CD14-positive monocyte (primary cell): ENCODE measurements at regions not wholly inside any gene's neighbourhood (a gene's known extent, or its start where the extent isn't known, plus 50 kb on each side); places are given as distances from the start of the nearest gene placed in this dataset.

Source experiments
- DNase-seq, 3 donors: peaks; one replicate each; pipeline ENCODE4 v3.0.0-alpha.2; 2011 to 2022
- H2AFZ ChIP-seq: 2 replicates; pipeline ENCODE4 v1.6.0; 2012; ENCODE audit warnings: mild to moderate bottlenecking, low read depth, low read length, inconsistent platforms; ENCODE audit not compliant: insufficient read depth, poor library complexity, severe bottlenecking
- H3K27ac ChIP-seq, 2 donors: 1 replicate in 1 of 2; 2 replicates in 1 of 2; pipeline ENCODE4 v1.5.1; 2012 to 2013; ENCODE audit warnings: low read length in 2 of 2, control low read depth in 1 of 2, inconsistent platforms in 1 of 2, low read depth in 1 of 2, mild to moderate bottlenecking in 1 of 2
- H3K27me3 ChIP-seq, 2 donors: one replicate each; pipeline versions ENCODE4 v1.6.0 to v1.6.1; 2011 to 2013; ENCODE audit warnings: low read length in 2 of 2; ENCODE audit not compliant: control insufficient read depth in 2 of 2, insufficient read depth in 2 of 2
- H3K36me3 ChIP-seq, 2 donors: replicated peaks in 1 of 2; 1 replicate in 1 of 2; 2 replicates in 1 of 2; pipeline versions ENCODE4 v1.5.1 to v1.6.1; 2012 to 2013; ENCODE audit warnings: low read length in 2 of 2, control low read depth in 1 of 2, inconsistent platforms in 1 of 2, mild to moderate bottlenecking in 1 of 2; ENCODE audit not compliant: insufficient read depth in 2 of 2, control insufficient read depth in 1 of 2
- H3K4me1 ChIP-seq, 2 donors: 1 replicate in 1 of 2; 2 replicates in 1 of 2; pipeline versions ENCODE4 v1.5.1 to v1.6.1; 2012 to 2013; ENCODE audit warnings: low read length in 2 of 2, control low read depth in 1 of 2, inconsistent platforms in 1 of 2, mild to moderate bottlenecking in 1 of 2, moderate library complexity in 1 of 2; ENCODE audit not compliant: insufficient read depth in 2 of 2, control insufficient read depth in 1 of 2
- H3K4me2 ChIP-seq: replicated peaks from 2 replicates; pipeline ENCODE3; 2012; ENCODE audit warnings: low read length, moderate library complexity, mild to moderate bottlenecking; ENCODE audit not compliant: poor library complexity, severe bottlenecking; ENCODE audit errors: extremely low read depth
- H3K4me3 ChIP-seq, 3 experiments: fragments of 200-600 bp in 1 of 3; sonication (generic) in 1 of 3; replicated peaks in 1 of 3; 1 replicate in 2 of 3; 2 replicates in 1 of 3; pipeline ENCODE4 v1.5.1; 2011 to 2013; ENCODE audit warnings: low read length in 3 of 3, mild to moderate bottlenecking in 3 of 3, control low read depth in 2 of 3, low read depth in 2 of 3, inconsistent platforms in 1 of 3, moderate library complexity in 1 of 3
- H3K79me2 ChIP-seq: 2 replicates; pipeline ENCODE4 v1.6.0; 2012; ENCODE audit warnings: mild to moderate bottlenecking, control low read depth, inconsistent platforms, low read length, moderate library complexity; ENCODE audit not compliant: insufficient read depth
- H3K9ac ChIP-seq: 2 replicates; pipeline ENCODE4 v1.6.0; 2017; ENCODE audit warnings: low read length, mild to moderate bottlenecking; ENCODE audit not compliant: insufficient read depth, poor library complexity, severe bottlenecking
- H3K9me3 ChIP-seq, 2 donors: replicated peaks in 1 of 2; 1 replicate in 1 of 2; 2 replicates in 1 of 2; pipeline versions ENCODE4 v1.5.1 to v1.6.1; 2012 to 2013; ENCODE audit warnings: low read length in 2 of 2, control low read depth in 1 of 2; ENCODE audit not compliant: control insufficient read depth in 1 of 2, insufficient read depth in 1 of 2
- H4K20me1 ChIP-seq: 2 replicates; pipeline ENCODE4 v1.6.0; 2012; ENCODE audit warnings: mild to moderate bottlenecking, low read length, control low read depth, moderate library complexity; ENCODE audit not compliant: insufficient read depth
- H3K27ac Mint-ChIP-seq, 7 donors: one replicate each; pipeline ENCODE4 v1.8.0; 2020; ENCODE audit warnings: mild to moderate bottlenecking in 7 of 7, mixed read lengths in 7 of 7, moderate library complexity in 6 of 7, inconsistent platforms in 2 of 7
- H3K27me3 Mint-ChIP-seq, 3 donors: one replicate each; pipeline ENCODE4 v1.8.0; 2021 to 2022; ENCODE audit warnings: low read depth in 3 of 3, mild to moderate bottlenecking in 3 of 3, mixed read lengths in 3 of 3, moderate library complexity in 3 of 3, inconsistent platforms in 1 of 3
- H3K36me3 Mint-ChIP-seq, 2 donors: one replicate each; pipeline ENCODE4 v1.8.0; 2020; ENCODE audit warnings: mixed read lengths in 2 of 2, inconsistent platforms in 1 of 2, mild to moderate bottlenecking in 1 of 2
- H3K4me1 Mint-ChIP-seq: one replicate; pipeline ENCODE4 v1.8.0; 2020; ENCODE audit warnings: mild to moderate bottlenecking, mixed read lengths
- H3K4me3 Mint-ChIP-seq, 2 donors: one replicate each; pipeline ENCODE4 v1.8.0; 2020; ENCODE audit warnings: mild to moderate bottlenecking in 2 of 2, mixed read lengths in 2 of 2, moderate library complexity in 1 of 2
- H3K9me3 Mint-ChIP-seq, 7 donors: one replicate each; pipeline ENCODE4 v1.8.0; 2020 to 2022; ENCODE audit warnings: mixed read lengths in 7 of 7, mild to moderate bottlenecking in 6 of 7, moderate library complexity in 6 of 7, inconsistent platforms in 2 of 7
- WGBS: methylation state at CpG from one replicate; pipeline ENCODE4 v1.1.5; 2013; ENCODE audit warnings: missing lambda C conversion rate; ENCODE audit not compliant: insufficient coverage; 5-methylcytosine and 5-hydroxymethylcytosine counted together
- intact Hi-C, 2 donors: fragments of 100-400 bp; cut with micrococcal nuclease; formaldehyde crosslinking; loops; one replicate each; pipeline versions ENCODE4 v1.15.0 to v1.15.1; 2023
- TF ChIP-seq, protein P1 (sequence below): fragments of 200-600 bp; IDR thresholded peaks from one replicate; pipeline ENCODE4 v1.8.0; 2022; ENCODE audit warnings: antibody characterized with exemption, mild to moderate bottlenecking

DNA sequence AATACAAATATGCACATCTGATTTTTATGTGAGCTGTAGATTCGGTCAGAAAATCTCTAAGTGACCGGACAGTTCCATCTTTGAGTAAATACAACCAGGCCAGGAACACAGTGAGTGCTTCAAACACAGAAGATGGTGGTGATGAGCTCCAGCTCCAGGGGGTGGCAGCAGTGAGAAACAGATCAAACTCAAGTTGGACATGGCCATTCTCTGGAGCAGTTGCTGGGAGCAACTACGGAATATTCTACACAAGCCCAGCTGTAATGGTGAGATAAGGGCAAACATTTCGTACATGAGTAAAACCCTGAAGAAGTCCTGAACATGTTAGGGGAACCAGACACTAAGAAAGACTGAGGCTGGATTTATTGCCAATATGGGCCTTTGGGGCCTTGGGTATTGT lies 100.7 kb downstream of the BARHL2 start:
- Histone ChIP-seq H3K4me3 (no peak overlapping the region), H2AFZ (no peak overlapping the region), H3K9ac (no peak overlapping the region), H3K27me3 (no peaks in the 10 kb centered on the region), H3K36me3 (no peaks in the 10 kb centered on the region), H3K4me2 (no peak overlapping the region), H4K20me1 (no peaks in the 10 kb centered on the region), H3K79me2 (no peaks in the 10 kb centered on the region), H3K27ac (no peak overlapping the region), H3K9me3 (no peaks in the 10 kb centered on the region), H3K4me1 (no peaks in the 10 kb centered on the region)
- intact Hi-C loops, result no loop called here
- Mint-ChIP-seq H3K27me3 (peaks cover 0 to 8% (median 0%) of the 10 kb centered on the region in 3 donors), H3K4me3 (no peak overlapping the region), H3K27ac (no peak overlapping the region), H3K36me3 (no peaks in the 10 kb centered on the region), H3K4me1 (peaks cover 1% of the 10 kb centered on the region), H3K9me3 (peaks cover 0 to 5% (median 2%) of the 10 kb centered on the region in 7 donors)
- WGBS, result 90% methylated on average over 3 of the region's 4 CpGs
- no peak for DNase-seq
- TF ChIP-seq, protein P1, sequence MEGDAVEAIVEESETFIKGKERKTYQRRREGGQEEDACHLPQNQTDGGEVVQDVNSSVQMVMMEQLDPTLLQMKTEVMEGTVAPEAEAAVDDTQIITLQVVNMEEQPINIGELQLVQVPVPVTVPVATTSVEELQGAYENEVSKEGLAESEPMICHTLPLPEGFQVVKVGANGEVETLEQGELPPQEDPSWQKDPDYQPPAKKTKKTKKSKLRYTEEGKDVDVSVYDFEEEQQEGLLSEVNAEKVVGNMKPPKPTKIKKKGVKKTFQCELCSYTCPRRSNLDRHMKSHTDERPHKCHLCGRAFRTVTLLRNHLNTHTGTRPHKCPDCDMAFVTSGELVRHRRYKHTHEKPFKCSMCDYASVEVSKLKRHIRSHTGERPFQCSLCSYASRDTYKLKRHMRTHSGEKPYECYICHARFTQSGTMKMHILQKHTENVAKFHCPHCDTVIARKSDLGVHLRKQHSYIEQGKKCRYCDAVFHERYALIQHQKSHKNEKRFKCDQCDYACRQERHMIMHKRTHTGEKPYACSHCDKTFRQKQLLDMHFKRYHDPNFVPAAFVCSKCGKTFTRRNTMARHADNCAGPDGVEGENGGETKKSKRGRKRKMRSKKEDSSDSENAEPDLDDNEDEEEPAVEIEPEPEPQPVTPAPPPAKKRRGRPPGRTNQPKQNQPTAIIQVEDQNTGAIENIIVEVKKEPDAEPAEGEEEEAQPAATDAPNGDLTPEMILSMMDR, result no peak

GRCh38 chr1:90614872-90615271 lies 102.2 kb downstream of the BARHL2 start:
- no peaks in the 10 kb centered on the region for H3K79me2 ChIP-seq
- no peaks in the 10 kb centered on the region for H3K4me1 ChIP-seq
- peaks cover 1% of the 10 kb centered on the region for H3K4me1 Mint-ChIP-seq
- H3K36me3 Mint-ChIP-seq, result no peaks in the 10 kb centered on the region
- no peaks in the 10 kb centered on the region for H3K27me3 ChIP-seq
- no peak overlapping the region for H3K27ac ChIP-seq
- WGBS, result no CpG with 5 or more reads among the region's 1 CpG
- H3K9me3 Mint-ChIP-seq, result peaks cover 0 to 5% (median 2%) of the 10 kb centered on the region in 7 donors
- H3K4me3 Mint-ChIP-seq, result no peak overlapping the region
- no peak overlapping the region for H2AFZ ChIP-seq
- no peak overlapping the region for H3K4me2 ChIP-seq
- no peak overlapping the region for H3K27ac Mint-ChIP-seq
- H3K9me3 ChIP-seq, result no peaks in the 10 kb centered on the region
- no peak overlapping the region for H3K9ac ChIP-seq
- H3K4me3 ChIP-seq, result no peak overlapping the region
- TF ChIP-seq, protein P1, result no peak
- intact Hi-C loops, result no loop called here
- H3K36me3 ChIP-seq, result no peaks in the 10 kb centered on the region
- peaks cover 0 to 2% (median 0%) of the 10 kb centered on the region in 3 donors for H3K27me3 Mint-ChIP-seq
- DNase-seq, result no peak
- no peaks in the 10 kb centered on the region for H4K20me1 ChIP-seq
